ENCODE measurements at regions not wholly inside any gene's neighbourhood (a gene's known extent, or its start where the extent isn't known, plus 50 kb on each side); places are given as distances from the start of the nearest gene placed in this dataset.

GRCh38 chr10:14403359-14403758 lies 72.6 kb upstream of the FRMD4A start:
- no peaks in the 10 kb centered on the region for H3K9me3 ChIP-seq (ENCODE audit: control insufficient read depth in 1 of 2, insufficient read depth in 1 of 2, low read length in 2 of 2)
- no peak for TF ChIP-seq CTCF (IDR thresholded peaks at IDR 0.05)
- no peaks in the 10 kb centered on the region for H3K4me1 ChIP-seq (ENCODE audit: insufficient read depth, low read length)
- ATAC-seq (ENCODE audit: poor library complexity) (no peak), DNase-seq (no peak)
- Mint-ChIP-seq H3K36me3 (ENCODE audit: low read depth) (no peaks in the 10 kb centered on the region), H3K4me3 (no peak overlapping the region), H3K4me1 (ENCODE audit: low read depth) (no peaks in the 10 kb centered on the region), H3K9me3 (no peaks in the 10 kb centered on the region), H3K27me3 (peaks cover 64% of the 10 kb centered on the region), H3K27ac (no peak overlapping the region)
- no peaks in the 10 kb centered on the region for H3K36me3 ChIP-seq (ENCODE audit: insufficient read depth, low read length)
- intact Hi-C loops (cut with DNase I, micrococcal nuclease): no loop called here
- peaks cover 0 to 11% of the 10 kb centered on the region in 2 experiments for H3K27me3 ChIP-seq (ENCODE audit: control insufficient read depth in 1 of 2, insufficient read depth in 2 of 2, low read length in 2 of 2)
- POLR2A ChIA-PET: no interaction called here
- CTCF ChIA-PET: no interaction called here
- H3K27ac ChIP-seq (ENCODE audit: low read depth in 1 of 2, low read length in 2 of 2): no peak overlapping the region
- no peak overlapping the region for H3K4me3 ChIP-seq (ENCODE audit: low read length)

GRCh38 chr10:14399641-14400040 lies 68.9 kb upstream of the FRMD4A start:
- TF ChIP-seq CTCF (IDR thresholded peaks at IDR 0.05): no peak

DNA sequence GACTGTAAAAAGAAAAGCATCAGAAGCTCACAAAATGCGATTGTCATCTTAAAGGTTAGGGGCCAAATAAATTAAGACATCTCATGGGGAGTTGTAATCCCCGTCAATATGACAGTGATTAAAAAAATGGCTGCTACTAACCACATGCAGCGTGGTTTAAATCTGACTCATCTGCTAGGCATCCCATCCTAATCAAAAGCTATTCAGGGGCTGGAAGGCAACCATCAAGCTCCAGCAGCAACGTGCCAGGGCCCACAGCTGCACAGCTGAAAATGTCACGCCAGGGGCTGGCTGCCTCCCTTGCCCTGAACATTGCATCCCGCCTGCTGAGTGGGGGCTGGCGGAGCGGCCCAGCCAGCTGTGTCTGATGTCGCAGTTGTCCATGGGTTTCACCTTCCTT lies 66.3 kb upstream of the FRMD4A start:
- no peak for TF ChIP-seq CTCF (IDR thresholded peaks at IDR 0.05)
- ChIA-PET POLR2A (no interaction called here), CTCF (interaction anchor here (0.7 kb wide), 1 partner anchor 13 kb away, joined by 4 read pairs; no protein-coding TSS in a partner anchor)
- no peak for DNase-seq
- intact Hi-C loops (cut with DNase I, micrococcal nuclease): no loop called here
- Histone ChIP-seq H3K36me3 (ENCODE audit: insufficient read depth, low read length) (no peaks in the 10 kb centered on the region), H3K27me3 (ENCODE audit: control insufficient read depth in 1 of 2, insufficient read depth in 2 of 2, low read length in 2 of 2) (peaks cover 0 to 4% of the 10 kb centered on the region in 2 experiments), H3K9me3 (ENCODE audit: control insufficient read depth in 1 of 2, insufficient read depth in 1 of 2, low read length in 2 of 2) (no peaks in the 10 kb centered on the region), H3K4me3 (ENCODE audit: low read length) (no peak overlapping the region), H3K27ac (ENCODE audit: low read depth in 1 of 2, low read length in 2 of 2) (no peak overlapping the region), H3K4me1 (ENCODE audit: insufficient read depth, low read length) (no peaks in the 10 kb centered on the region)
- peaks cover 20% of the 10 kb centered on the region for H3K27me3 Mint-ChIP-seq
- no peaks in the 10 kb centered on the region for H3K36me3 Mint-ChIP-seq (ENCODE audit: low read depth)
- peaks cover 3% of the 10 kb centered on the region for H3K9me3 Mint-ChIP-seq
- no peak overlapping the region for H3K4me3 Mint-ChIP-seq
- no peaks in the 10 kb centered on the region for H3K4me1 Mint-ChIP-seq (ENCODE audit: low read depth)
- no peak for ATAC-seq (ENCODE audit: poor library complexity)
- no peak overlapping the region for H3K27ac Mint-ChIP-seq

More at GRCh38 chr10:14399641-14400040, 68.9 kb upstream of the FRMD4A start:
- Histone ChIP-seq H3K4me1 (ENCODE audit: insufficient read depth, low read length) (no peaks in the 10 kb centered on the region), H3K9me3 (ENCODE audit: control insufficient read depth in 1 of 2, insufficient read depth in 1 of 2, low read length in 2 of 2) (no peaks in the 10 kb centered on the region), H3K27me3 (ENCODE audit: control insufficient read depth in 1 of 2, insufficient read depth in 2 of 2, low read length in 2 of 2) (peaks cover 0 to 4% of the 10 kb centered on the region in 2 experiments), H3K4me3 (ENCODE audit: low read length) (no peak overlapping the region), H3K27ac (ENCODE audit: low read depth in 1 of 2, low read length in 2 of 2) (no peak overlapping the region), H3K36me3 (ENCODE audit: insufficient read depth, low read length) (no peaks in the 10 kb centered on the region)
- POLR2A ChIA-PET: no interaction called here
- H3K4me1 Mint-ChIP-seq (ENCODE audit: low read depth): no peaks in the 10 kb centered on the region
- H3K27me3 Mint-ChIP-seq: peaks cover 35% of the 10 kb centered on the region
- ATAC-seq (ENCODE audit: poor library complexity): no peak
- H3K9me3 Mint-ChIP-seq: no peaks in the 10 kb centered on the region
- CTCF ChIA-PET: no interaction called here
- no peak for DNase-seq
- no peak overlapping the region for H3K4me3 Mint-ChIP-seq
- no peaks in the 10 kb centered on the region for H3K36me3 Mint-ChIP-seq (ENCODE audit: low read depth)
- intact Hi-C loops (cut with DNase I, micrococcal nuclease): no loop called here
- H3K27ac Mint-ChIP-seq: no peak overlapping the region

All from CD4-positive, alpha-beta T cell (primary cell).